CD14-positive monocyte (primary cell): ENCODE measurements at regions not wholly inside any gene's neighbourhood (a gene's known extent, or its start where the extent isn't known, plus 50 kb on each side); places are given as distances from the start of the nearest gene placed in this dataset.

Experiments
- DNase-seq, 3 donors: peaks; one replicate each; pipeline ENCODE4 v3.0.0-alpha.2; 2011 to 2022
- H2AFZ ChIP-seq: 2 replicates; pipeline ENCODE4 v1.6.0; 2012; ENCODE audit warnings: mild to moderate bottlenecking, low read depth, low read length, inconsistent platforms; ENCODE audit not compliant: insufficient read depth, poor library complexity, severe bottlenecking
- H3K27ac ChIP-seq, 2 donors: 1 replicate in 1 of 2; 2 replicates in 1 of 2; pipeline ENCODE4 v1.5.1; 2012 to 2013; ENCODE audit warnings: low read length in 2 of 2, control low read depth in 1 of 2, inconsistent platforms in 1 of 2, low read depth in 1 of 2, mild to moderate bottlenecking in 1 of 2
- H3K27me3 ChIP-seq, 2 donors: one replicate each; pipeline versions ENCODE4 v1.6.0 to v1.6.1; 2011 to 2013; ENCODE audit warnings: low read length in 2 of 2; ENCODE audit not compliant: control insufficient read depth in 2 of 2, insufficient read depth in 2 of 2
- H3K36me3 ChIP-seq, 2 donors: replicated peaks in 1 of 2; 1 replicate in 1 of 2; 2 replicates in 1 of 2; pipeline versions ENCODE4 v1.5.1 to v1.6.1; 2012 to 2013; ENCODE audit warnings: low read length in 2 of 2, control low read depth in 1 of 2, inconsistent platforms in 1 of 2, mild to moderate bottlenecking in 1 of 2; ENCODE audit not compliant: insufficient read depth in 2 of 2, control insufficient read depth in 1 of 2
- H3K4me1 ChIP-seq, 2 donors: 1 replicate in 1 of 2; 2 replicates in 1 of 2; pipeline versions ENCODE4 v1.5.1 to v1.6.1; 2012 to 2013; ENCODE audit warnings: low read length in 2 of 2, control low read depth in 1 of 2, inconsistent platforms in 1 of 2, mild to moderate bottlenecking in 1 of 2, moderate library complexity in 1 of 2; ENCODE audit not compliant: insufficient read depth in 2 of 2, control insufficient read depth in 1 of 2
- H3K4me2 ChIP-seq: replicated peaks from 2 replicates; pipeline ENCODE3; 2012; ENCODE audit warnings: low read length, moderate library complexity, mild to moderate bottlenecking; ENCODE audit not compliant: poor library complexity, severe bottlenecking; ENCODE audit errors: extremely low read depth
- H3K4me3 ChIP-seq, 3 experiments: fragments of 200-600 bp in 1 of 3; sonication (generic) in 1 of 3; replicated peaks in 1 of 3; 1 replicate in 2 of 3; 2 replicates in 1 of 3; pipeline ENCODE4 v1.5.1; 2011 to 2013; ENCODE audit warnings: low read length in 3 of 3, mild to moderate bottlenecking in 3 of 3, control low read depth in 2 of 3, low read depth in 2 of 3, inconsistent platforms in 1 of 3, moderate library complexity in 1 of 3
- H3K79me2 ChIP-seq: 2 replicates; pipeline ENCODE4 v1.6.0; 2012; ENCODE audit warnings: mild to moderate bottlenecking, control low read depth, inconsistent platforms, low read length, moderate library complexity; ENCODE audit not compliant: insufficient read depth
- H3K9ac ChIP-seq: 2 replicates; pipeline ENCODE4 v1.6.0; 2017; ENCODE audit warnings: low read length, mild to moderate bottlenecking; ENCODE audit not compliant: insufficient read depth, poor library complexity, severe bottlenecking
- H3K9me3 ChIP-seq, 2 donors: replicated peaks in 1 of 2; 1 replicate in 1 of 2; 2 replicates in 1 of 2; pipeline versions ENCODE4 v1.5.1 to v1.6.1; 2012 to 2013; ENCODE audit warnings: low read length in 2 of 2, control low read depth in 1 of 2; ENCODE audit not compliant: control insufficient read depth in 1 of 2, insufficient read depth in 1 of 2
- H4K20me1 ChIP-seq: 2 replicates; pipeline ENCODE4 v1.6.0; 2012; ENCODE audit warnings: mild to moderate bottlenecking, low read length, control low read depth, moderate library complexity; ENCODE audit not compliant: insufficient read depth
- H3K27ac Mint-ChIP-seq, 7 donors: one replicate each; pipeline ENCODE4 v1.8.0; 2020; ENCODE audit warnings: mild to moderate bottlenecking in 7 of 7, mixed read lengths in 7 of 7, moderate library complexity in 6 of 7, inconsistent platforms in 2 of 7
- H3K27me3 Mint-ChIP-seq, 3 donors: one replicate each; pipeline ENCODE4 v1.8.0; 2021 to 2022; ENCODE audit warnings: low read depth in 3 of 3, mild to moderate bottlenecking in 3 of 3, mixed read lengths in 3 of 3, moderate library complexity in 3 of 3, inconsistent platforms in 1 of 3
- H3K36me3 Mint-ChIP-seq, 2 donors: one replicate each; pipeline ENCODE4 v1.8.0; 2020; ENCODE audit warnings: mixed read lengths in 2 of 2, inconsistent platforms in 1 of 2, mild to moderate bottlenecking in 1 of 2
- H3K4me1 Mint-ChIP-seq: one replicate; pipeline ENCODE4 v1.8.0; 2020; ENCODE audit warnings: mild to moderate bottlenecking, mixed read lengths
- H3K4me3 Mint-ChIP-seq, 2 donors: one replicate each; pipeline ENCODE4 v1.8.0; 2020; ENCODE audit warnings: mild to moderate bottlenecking in 2 of 2, mixed read lengths in 2 of 2, moderate library complexity in 1 of 2
- H3K9me3 Mint-ChIP-seq, 7 donors: one replicate each; pipeline ENCODE4 v1.8.0; 2020 to 2022; ENCODE audit warnings: mixed read lengths in 7 of 7, mild to moderate bottlenecking in 6 of 7, moderate library complexity in 6 of 7, inconsistent platforms in 2 of 7
- WGBS: methylation state at CpG from one replicate; pipeline ENCODE4 v1.1.5; 2013; ENCODE audit warnings: missing lambda C conversion rate; ENCODE audit not compliant: insufficient coverage; 5-methylcytosine and 5-hydroxymethylcytosine counted together
- intact Hi-C, 2 donors: fragments of 100-400 bp; cut with micrococcal nuclease; formaldehyde crosslinking; loops; one replicate each; pipeline versions ENCODE4 v1.15.0 to v1.15.1; 2023
- TF ChIP-seq, protein P1 (sequence below): fragments of 200-600 bp; IDR thresholded peaks from one replicate; pipeline ENCODE4 v1.8.0; 2022; ENCODE audit warnings: antibody characterized with exemption, mild to moderate bottlenecking

DNA sequence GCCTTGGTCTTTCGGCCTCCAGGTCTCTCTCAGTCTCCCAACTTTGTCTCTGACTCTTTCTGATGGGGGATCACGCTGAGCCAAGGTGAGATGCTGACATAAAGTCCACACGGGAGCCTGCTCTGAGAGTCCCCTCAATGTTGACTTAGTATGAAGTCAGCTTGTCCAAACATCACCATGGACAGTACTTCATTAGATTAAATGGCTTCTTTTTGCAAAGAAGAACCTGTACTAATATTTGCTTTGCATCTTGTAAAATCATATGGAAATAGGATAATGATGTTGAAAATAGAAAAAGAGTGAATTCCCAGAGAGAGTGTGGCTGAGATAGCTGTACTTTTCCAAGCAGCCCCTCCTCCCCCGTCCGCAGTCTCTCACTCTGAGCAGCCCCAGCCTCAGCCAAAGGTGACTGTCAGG lies 56.7 kb upstream of the SIAH1 start:
- Mint-ChIP-seq H3K27ac (no peak overlapping the region), H3K4me1 (peaks cover 10% of the 10 kb centered on the region), H3K4me3 (no peak overlapping the region), H3K9me3 (peaks cover 0 to 1% (median 0%) of the 10 kb centered on the region in 7 donors), H3K27me3 (peaks cover 1 to 7% (median 2%) of the 10 kb centered on the region in 3 donors), H3K36me3 (no peaks in the 10 kb centered on the region)
- Histone ChIP-seq H3K36me3 (no peaks in the 10 kb centered on the region), H3K27ac (no peak overlapping the region), H3K4me3 (no peak overlapping the region), H3K27me3 (no peaks in the 10 kb centered on the region), H3K79me2 (no peaks in the 10 kb centered on the region), H2AFZ (no peak overlapping the region), H4K20me1 (no peaks in the 10 kb centered on the region), H3K4me2 (no peak overlapping the region), H3K9ac (no peak overlapping the region), H3K4me1 (peaks cover 0 to 12% of the 10 kb centered on the region in 2 donors), H3K9me3 (no peaks in the 10 kb centered on the region)
- WGBS = 100% methylated on average over 2 of the region's 5 CpGs
- TF ChIP-seq, protein P1, sequence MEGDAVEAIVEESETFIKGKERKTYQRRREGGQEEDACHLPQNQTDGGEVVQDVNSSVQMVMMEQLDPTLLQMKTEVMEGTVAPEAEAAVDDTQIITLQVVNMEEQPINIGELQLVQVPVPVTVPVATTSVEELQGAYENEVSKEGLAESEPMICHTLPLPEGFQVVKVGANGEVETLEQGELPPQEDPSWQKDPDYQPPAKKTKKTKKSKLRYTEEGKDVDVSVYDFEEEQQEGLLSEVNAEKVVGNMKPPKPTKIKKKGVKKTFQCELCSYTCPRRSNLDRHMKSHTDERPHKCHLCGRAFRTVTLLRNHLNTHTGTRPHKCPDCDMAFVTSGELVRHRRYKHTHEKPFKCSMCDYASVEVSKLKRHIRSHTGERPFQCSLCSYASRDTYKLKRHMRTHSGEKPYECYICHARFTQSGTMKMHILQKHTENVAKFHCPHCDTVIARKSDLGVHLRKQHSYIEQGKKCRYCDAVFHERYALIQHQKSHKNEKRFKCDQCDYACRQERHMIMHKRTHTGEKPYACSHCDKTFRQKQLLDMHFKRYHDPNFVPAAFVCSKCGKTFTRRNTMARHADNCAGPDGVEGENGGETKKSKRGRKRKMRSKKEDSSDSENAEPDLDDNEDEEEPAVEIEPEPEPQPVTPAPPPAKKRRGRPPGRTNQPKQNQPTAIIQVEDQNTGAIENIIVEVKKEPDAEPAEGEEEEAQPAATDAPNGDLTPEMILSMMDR = no peak
- DNase-seq = no peak
- intact Hi-C loops = no loop called here

DNA sequence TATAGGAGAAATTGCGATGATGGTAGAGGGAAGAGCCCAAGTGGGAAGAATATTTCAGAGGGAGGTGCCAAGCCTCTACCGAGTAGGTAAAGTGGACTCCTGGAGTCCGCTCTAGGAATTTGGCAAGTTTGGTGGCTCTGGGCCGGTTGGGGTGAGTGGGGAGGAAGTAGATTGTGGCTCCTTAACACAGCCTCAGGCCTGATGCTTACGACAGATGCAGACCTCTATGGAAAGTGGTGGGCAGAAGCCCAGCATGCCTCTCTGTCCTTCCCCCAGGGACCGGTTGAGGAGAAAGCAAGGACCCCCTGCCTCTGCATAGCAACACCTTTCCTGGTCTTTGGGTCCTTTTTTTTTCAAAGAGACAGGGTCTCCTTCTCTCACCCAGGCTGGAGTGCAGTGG lies 55.9 kb upstream of the SIAH1 start:
- Histone ChIP-seq H3K9me3 (no peaks in the 10 kb centered on the region), H3K79me2 (no peaks in the 10 kb centered on the region), H3K27me3 (no peaks in the 10 kb centered on the region), H3K36me3 (no peaks in the 10 kb centered on the region), H3K27ac (no peak overlapping the region), H3K4me1 (peaks cover 0 to 12% of the 10 kb centered on the region in 2 donors), H3K4me3 (no peak overlapping the region), H3K4me2 (no peak overlapping the region), H3K9ac (no peak overlapping the region), H2AFZ (no peak overlapping the region), H4K20me1 (no peaks in the 10 kb centered on the region)
- TF ChIP-seq, protein P1 = no peak
- peaks cover 10% of the 10 kb centered on the region for H3K4me1 Mint-ChIP-seq
- H3K27ac Mint-ChIP-seq = no peak overlapping the region
- intact Hi-C loops = no loop called here
- peaks cover 0 to 1% (median 0%) of the 10 kb centered on the region in 7 donors for H3K9me3 Mint-ChIP-seq
- DNase-seq = no peak
- H3K27me3 Mint-ChIP-seq = peaks cover 1 to 7% (median 2%) of the 10 kb centered on the region in 3 donors
- no peaks in the 10 kb centered on the region for H3K36me3 Mint-ChIP-seq
- H3K4me3 Mint-ChIP-seq = no peak overlapping the region
- WGBS = 79% methylated on average over 3 of the region's 6 CpGs
